CD14-positive monocyte (primary cell): ENCODE measurements at regions not wholly inside any gene's neighbourhood (a gene's known extent, or its start where the extent isn't known, plus 50 kb on each side); places are given as distances from the start of the nearest gene placed in this dataset.

ENCODE experiments used
- DNase-seq, 3 donors: peaks; one replicate each; pipeline ENCODE4 v3.0.0-alpha.2; 2011 to 2022
- H2AFZ ChIP-seq: 2 replicates; pipeline ENCODE4 v1.6.0; 2012; ENCODE audit warnings: mild to moderate bottlenecking, low read depth, low read length, inconsistent platforms; ENCODE audit not compliant: insufficient read depth, poor library complexity, severe bottlenecking
- H3K27ac ChIP-seq, 2 donors: 1 replicate in 1 of 2; 2 replicates in 1 of 2; pipeline ENCODE4 v1.5.1; 2012 to 2013; ENCODE audit warnings: low read length in 2 of 2, control low read depth in 1 of 2, inconsistent platforms in 1 of 2, low read depth in 1 of 2, mild to moderate bottlenecking in 1 of 2
- H3K27me3 ChIP-seq, 2 donors: one replicate each; pipeline versions ENCODE4 v1.6.0 to v1.6.1; 2011 to 2013; ENCODE audit warnings: low read length in 2 of 2; ENCODE audit not compliant: control insufficient read depth in 2 of 2, insufficient read depth in 2 of 2
- H3K36me3 ChIP-seq, 2 donors: replicated peaks in 1 of 2; 1 replicate in 1 of 2; 2 replicates in 1 of 2; pipeline versions ENCODE4 v1.5.1 to v1.6.1; 2012 to 2013; ENCODE audit warnings: low read length in 2 of 2, control low read depth in 1 of 2, inconsistent platforms in 1 of 2, mild to moderate bottlenecking in 1 of 2; ENCODE audit not compliant: insufficient read depth in 2 of 2, control insufficient read depth in 1 of 2
- H3K4me1 ChIP-seq, 2 donors: 1 replicate in 1 of 2; 2 replicates in 1 of 2; pipeline versions ENCODE4 v1.5.1 to v1.6.1; 2012 to 2013; ENCODE audit warnings: low read length in 2 of 2, control low read depth in 1 of 2, inconsistent platforms in 1 of 2, mild to moderate bottlenecking in 1 of 2, moderate library complexity in 1 of 2; ENCODE audit not compliant: insufficient read depth in 2 of 2, control insufficient read depth in 1 of 2
- H3K4me2 ChIP-seq: replicated peaks from 2 replicates; pipeline ENCODE3; 2012; ENCODE audit warnings: low read length, moderate library complexity, mild to moderate bottlenecking; ENCODE audit not compliant: poor library complexity, severe bottlenecking; ENCODE audit errors: extremely low read depth
- H3K4me3 ChIP-seq, 3 experiments: fragments of 200-600 bp in 1 of 3; sonication (generic) in 1 of 3; replicated peaks in 1 of 3; 1 replicate in 2 of 3; 2 replicates in 1 of 3; pipeline ENCODE4 v1.5.1; 2011 to 2013; ENCODE audit warnings: low read length in 3 of 3, mild to moderate bottlenecking in 3 of 3, control low read depth in 2 of 3, low read depth in 2 of 3, inconsistent platforms in 1 of 3, moderate library complexity in 1 of 3
- H3K79me2 ChIP-seq: 2 replicates; pipeline ENCODE4 v1.6.0; 2012; ENCODE audit warnings: mild to moderate bottlenecking, control low read depth, inconsistent platforms, low read length, moderate library complexity; ENCODE audit not compliant: insufficient read depth
- H3K9ac ChIP-seq: 2 replicates; pipeline ENCODE4 v1.6.0; 2017; ENCODE audit warnings: low read length, mild to moderate bottlenecking; ENCODE audit not compliant: insufficient read depth, poor library complexity, severe bottlenecking
- H3K9me3 ChIP-seq, 2 donors: replicated peaks in 1 of 2; 1 replicate in 1 of 2; 2 replicates in 1 of 2; pipeline versions ENCODE4 v1.5.1 to v1.6.1; 2012 to 2013; ENCODE audit warnings: low read length in 2 of 2, control low read depth in 1 of 2; ENCODE audit not compliant: control insufficient read depth in 1 of 2, insufficient read depth in 1 of 2
- H4K20me1 ChIP-seq: 2 replicates; pipeline ENCODE4 v1.6.0; 2012; ENCODE audit warnings: mild to moderate bottlenecking, low read length, control low read depth, moderate library complexity; ENCODE audit not compliant: insufficient read depth
- H3K27ac Mint-ChIP-seq, 7 donors: one replicate each; pipeline ENCODE4 v1.8.0; 2020; ENCODE audit warnings: mild to moderate bottlenecking in 7 of 7, mixed read lengths in 7 of 7, moderate library complexity in 6 of 7, inconsistent platforms in 2 of 7
- H3K27me3 Mint-ChIP-seq, 3 donors: one replicate each; pipeline ENCODE4 v1.8.0; 2021 to 2022; ENCODE audit warnings: low read depth in 3 of 3, mild to moderate bottlenecking in 3 of 3, mixed read lengths in 3 of 3, moderate library complexity in 3 of 3, inconsistent platforms in 1 of 3
- H3K36me3 Mint-ChIP-seq, 2 donors: one replicate each; pipeline ENCODE4 v1.8.0; 2020; ENCODE audit warnings: mixed read lengths in 2 of 2, inconsistent platforms in 1 of 2, mild to moderate bottlenecking in 1 of 2
- H3K4me1 Mint-ChIP-seq: one replicate; pipeline ENCODE4 v1.8.0; 2020; ENCODE audit warnings: mild to moderate bottlenecking, mixed read lengths
- H3K4me3 Mint-ChIP-seq, 2 donors: one replicate each; pipeline ENCODE4 v1.8.0; 2020; ENCODE audit warnings: mild to moderate bottlenecking in 2 of 2, mixed read lengths in 2 of 2, moderate library complexity in 1 of 2
- H3K9me3 Mint-ChIP-seq, 7 donors: one replicate each; pipeline ENCODE4 v1.8.0; 2020 to 2022; ENCODE audit warnings: mixed read lengths in 7 of 7, mild to moderate bottlenecking in 6 of 7, moderate library complexity in 6 of 7, inconsistent platforms in 2 of 7
- WGBS: methylation state at CpG from one replicate; pipeline ENCODE4 v1.1.5; 2013; ENCODE audit warnings: missing lambda C conversion rate; ENCODE audit not compliant: insufficient coverage; 5-methylcytosine and 5-hydroxymethylcytosine counted together
- intact Hi-C, 2 donors: fragments of 100-400 bp; cut with micrococcal nuclease; formaldehyde crosslinking; loops; one replicate each; pipeline versions ENCODE4 v1.15.0 to v1.15.1; 2023
- TF ChIP-seq, protein P1 (sequence below): fragments of 200-600 bp; IDR thresholded peaks from one replicate; pipeline ENCODE4 v1.8.0; 2022; ENCODE audit warnings: antibody characterized with exemption, mild to moderate bottlenecking

GRCh38 chr3:44090036-44090435 lies 151.7 kb upstream of the TOPAZ1 start:
- Mint-ChIP-seq H3K4me1 (no peaks in the 10 kb centered on the region), H3K27me3 (peaks cover 5 to 15% (median 15%) of the 10 kb centered on the region in 3 donors), H3K27ac (no peak overlapping the region), H3K4me3 (no peak overlapping the region), H3K9me3 (peaks cover 0 to 2% (median 0%) of the 10 kb centered on the region in 7 donors), H3K36me3 (no peaks in the 10 kb centered on the region)
- Histone ChIP-seq H3K4me1 (no peaks in the 10 kb centered on the region), H3K27ac (no peak overlapping the region), H2AFZ (no peak overlapping the region), H3K9me3 (no peaks in the 10 kb centered on the region), H4K20me1 (no peaks in the 10 kb centered on the region), H3K27me3 (peaks cover 0 to 3% of the 10 kb centered on the region in 2 donors), H3K4me2 (no peak overlapping the region), H3K79me2 (no peaks in the 10 kb centered on the region), H3K9ac (no peak overlapping the region), H3K4me3 (no peak overlapping the region), H3K36me3 (no peaks in the 10 kb centered on the region)
- TF ChIP-seq, protein P1, sequence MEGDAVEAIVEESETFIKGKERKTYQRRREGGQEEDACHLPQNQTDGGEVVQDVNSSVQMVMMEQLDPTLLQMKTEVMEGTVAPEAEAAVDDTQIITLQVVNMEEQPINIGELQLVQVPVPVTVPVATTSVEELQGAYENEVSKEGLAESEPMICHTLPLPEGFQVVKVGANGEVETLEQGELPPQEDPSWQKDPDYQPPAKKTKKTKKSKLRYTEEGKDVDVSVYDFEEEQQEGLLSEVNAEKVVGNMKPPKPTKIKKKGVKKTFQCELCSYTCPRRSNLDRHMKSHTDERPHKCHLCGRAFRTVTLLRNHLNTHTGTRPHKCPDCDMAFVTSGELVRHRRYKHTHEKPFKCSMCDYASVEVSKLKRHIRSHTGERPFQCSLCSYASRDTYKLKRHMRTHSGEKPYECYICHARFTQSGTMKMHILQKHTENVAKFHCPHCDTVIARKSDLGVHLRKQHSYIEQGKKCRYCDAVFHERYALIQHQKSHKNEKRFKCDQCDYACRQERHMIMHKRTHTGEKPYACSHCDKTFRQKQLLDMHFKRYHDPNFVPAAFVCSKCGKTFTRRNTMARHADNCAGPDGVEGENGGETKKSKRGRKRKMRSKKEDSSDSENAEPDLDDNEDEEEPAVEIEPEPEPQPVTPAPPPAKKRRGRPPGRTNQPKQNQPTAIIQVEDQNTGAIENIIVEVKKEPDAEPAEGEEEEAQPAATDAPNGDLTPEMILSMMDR: no peak
- WGBS: no CpG with 5 or more reads among the region's 2 CpGs
- intact Hi-C loops: no loop called here
- no peak for DNase-seq

DNA sequence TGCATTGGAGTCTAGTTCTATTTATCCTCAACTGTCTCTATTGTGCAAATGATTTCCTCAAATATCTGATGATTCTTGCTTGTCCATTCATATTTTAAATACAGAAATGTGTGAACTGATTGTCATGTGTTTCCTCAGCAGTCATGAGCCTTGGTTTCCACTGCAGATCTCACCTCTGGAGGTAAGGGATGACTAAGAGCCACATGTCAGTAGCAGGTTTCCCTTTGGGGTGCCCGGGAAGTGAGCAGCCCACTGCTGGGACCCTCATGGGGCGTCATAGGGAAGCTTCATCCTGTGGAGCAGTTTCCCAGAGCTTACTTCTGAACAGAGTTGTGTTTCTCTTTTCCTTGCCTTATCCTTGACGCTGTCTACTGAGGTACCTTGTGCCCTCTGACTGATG lies 149.2 kb upstream of the TOPAZ1 start:
- no peaks in the 10 kb centered on the region for H3K9me3 ChIP-seq
- intact Hi-C loops: no loop called here
- H2AFZ ChIP-seq: no peak overlapping the region
- no peak overlapping the region for H3K9ac ChIP-seq
- no peak overlapping the region for H3K27ac ChIP-seq
- H4K20me1 ChIP-seq: no peaks in the 10 kb centered on the region
- no peaks in the 10 kb centered on the region for H3K79me2 ChIP-seq
- Mint-ChIP-seq H3K36me3 (no peaks in the 10 kb centered on the region), H3K9me3 (peaks cover 0 to 2% (median 0%) of the 10 kb centered on the region in 7 donors), H3K27me3 (peaks cover 4 to 17% (median 17%) of the 10 kb centered on the region in 3 donors), H3K4me3 (no peak overlapping the region), H3K4me1 (no peaks in the 10 kb centered on the region), H3K27ac (no peak overlapping the region)
- TF ChIP-seq, protein P1: no peak
- H3K4me3 ChIP-seq: no peak overlapping the region
- H3K4me1 ChIP-seq: no peaks in the 10 kb centered on the region
- H3K36me3 ChIP-seq: no peaks in the 10 kb centered on the region
- WGBS: 84% methylated on average over 3 of the region's 3 CpGs
- peaks cover 0 to 3% of the 10 kb centered on the region in 2 donors for H3K27me3 ChIP-seq
- no peak for DNase-seq
- H3K4me2 ChIP-seq: no peak overlapping the region
